ENCODE measurements at regions not wholly inside any gene's neighbourhood (a gene's known extent, or its start where the extent isn't known, plus 50 kb on each side); places are given as distances from the start of the nearest gene placed in this dataset.
A peak's percentile ranks its signal among the peaks of the same experiment; 100 is the strongest.

DNA sequence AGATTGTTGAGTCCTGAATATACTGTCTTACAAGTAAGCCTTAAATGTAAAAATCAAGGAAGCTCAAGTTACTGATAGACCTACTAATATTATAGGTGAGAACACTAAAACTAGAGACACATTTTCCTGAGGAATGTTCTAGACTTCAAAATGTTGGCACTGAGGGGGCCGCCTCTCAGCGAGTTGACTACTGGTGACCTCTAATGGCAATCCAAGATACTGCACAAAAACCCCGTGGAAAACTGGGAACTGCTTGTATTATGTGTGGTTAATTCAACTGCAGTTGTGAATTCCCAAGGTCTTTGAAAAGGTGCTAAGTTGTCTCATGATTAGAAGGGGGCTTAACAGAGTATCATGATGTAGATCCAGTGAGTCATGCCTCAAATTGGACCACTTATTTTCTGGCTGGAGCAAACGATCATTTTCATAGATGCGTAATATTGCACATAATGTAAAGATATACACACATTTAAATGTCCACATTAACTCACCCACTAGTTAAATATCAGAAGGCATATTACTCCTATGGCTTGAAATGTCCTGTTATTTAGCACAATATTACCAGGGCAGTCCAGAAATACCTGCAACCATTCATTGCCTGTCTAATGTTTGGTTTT is 336.2 kb downstream of the FOXA2 start:
- TF ChIP-seq, protein P1, sequence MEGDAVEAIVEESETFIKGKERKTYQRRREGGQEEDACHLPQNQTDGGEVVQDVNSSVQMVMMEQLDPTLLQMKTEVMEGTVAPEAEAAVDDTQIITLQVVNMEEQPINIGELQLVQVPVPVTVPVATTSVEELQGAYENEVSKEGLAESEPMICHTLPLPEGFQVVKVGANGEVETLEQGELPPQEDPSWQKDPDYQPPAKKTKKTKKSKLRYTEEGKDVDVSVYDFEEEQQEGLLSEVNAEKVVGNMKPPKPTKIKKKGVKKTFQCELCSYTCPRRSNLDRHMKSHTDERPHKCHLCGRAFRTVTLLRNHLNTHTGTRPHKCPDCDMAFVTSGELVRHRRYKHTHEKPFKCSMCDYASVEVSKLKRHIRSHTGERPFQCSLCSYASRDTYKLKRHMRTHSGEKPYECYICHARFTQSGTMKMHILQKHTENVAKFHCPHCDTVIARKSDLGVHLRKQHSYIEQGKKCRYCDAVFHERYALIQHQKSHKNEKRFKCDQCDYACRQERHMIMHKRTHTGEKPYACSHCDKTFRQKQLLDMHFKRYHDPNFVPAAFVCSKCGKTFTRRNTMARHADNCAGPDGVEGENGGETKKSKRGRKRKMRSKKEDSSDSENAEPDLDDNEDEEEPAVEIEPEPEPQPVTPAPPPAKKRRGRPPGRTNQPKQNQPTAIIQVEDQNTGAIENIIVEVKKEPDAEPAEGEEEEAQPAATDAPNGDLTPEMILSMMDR (optimal IDR thresholded peaks at IDR 0.05 in 1 of 3, IDR thresholded peaks at IDR 0.05 in 1 of 3, conservative IDR thresholded peaks at IDR 0.05 in 1 of 3; ENCODE audit: extremely low read depth in 1 of 3, insufficient read depth in 2 of 3, low read length in 3 of 3) = peak; percentile 57 to 72 (median 64)
- no peak for TF ChIP-seq EZH2 (IDR thresholded peaks at IDR 0.05; ENCODE audit: low read length)
